NCI-H510A (cell line): ENCODE measurements at regions not wholly inside any gene's neighbourhood (a gene's known extent, or its start where the extent isn't known, plus 50 kb on each side); places are given as distances from the start of the nearest gene placed in this dataset.

Experiments used
- DNase-seq: peaks from one replicate; lab custom pipeline; 2025; lab: John Stamatoyannopoulos, UW

GRCh38 chr9:79939819-79940218 is 368.1 kb downstream of the TLE4 start:
- no peak for DNase-seq

GRCh38 chr9:79936336-79936735 is 364.6 kb downstream of the TLE4 start:
- no peak for DNase-seq

GRCh38 chr9:79929285-79929684 is 357.5 kb downstream of the TLE4 start:
- DNase-seq: no peak

DNA sequence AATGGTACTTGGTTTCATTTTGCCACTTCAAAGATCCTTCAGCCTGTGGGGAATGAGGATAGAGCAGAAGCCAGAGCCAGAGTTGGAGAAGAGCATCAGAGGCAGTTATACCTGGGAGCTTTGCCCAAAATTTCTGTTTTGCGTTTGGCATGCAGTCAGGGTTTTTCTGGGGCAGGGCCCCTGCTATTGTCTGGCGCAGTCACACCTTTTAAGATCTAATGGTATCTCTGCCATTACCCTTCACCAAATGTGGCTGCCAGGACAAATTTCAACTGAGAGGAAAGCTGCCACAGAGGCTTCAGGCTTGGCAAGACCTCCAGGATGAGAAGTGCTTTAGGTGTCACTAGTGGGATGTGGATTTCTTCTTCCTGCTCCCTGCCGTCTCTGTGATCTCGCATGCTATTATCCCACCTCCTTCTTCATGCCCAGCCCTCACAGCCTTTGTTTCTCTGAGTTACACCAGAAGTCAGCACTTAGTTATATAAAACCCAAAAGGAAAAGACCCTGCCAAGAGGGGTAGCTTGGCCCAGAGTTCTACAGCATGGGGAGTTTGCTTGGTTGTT is 357.0 kb downstream of the TLE4 start:
- no peak for DNase-seq

GRCh38 chr9:79925326-79925725 is 353.6 kb downstream of the TLE4 start:
- no peak for DNase-seq

DNA sequence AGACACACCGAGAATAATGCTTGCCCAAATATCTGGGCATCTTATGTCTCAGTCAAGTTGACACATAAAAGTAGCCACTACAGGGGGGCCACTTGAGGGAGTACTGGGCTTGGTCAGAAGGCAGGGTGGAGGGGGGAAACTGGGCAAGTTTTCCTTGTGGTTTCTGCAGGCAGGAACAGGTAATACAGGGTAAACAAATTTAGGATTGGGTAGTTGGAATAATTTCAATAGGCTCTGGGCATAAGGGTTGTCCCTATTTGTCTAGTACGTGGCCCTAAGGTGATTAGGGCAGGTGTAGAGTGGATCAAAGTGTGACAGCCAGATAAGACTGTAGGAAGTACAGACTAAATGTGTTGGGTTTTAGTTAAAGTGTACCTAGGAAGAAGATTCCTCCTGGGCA is 353.1 kb downstream of the TLE4 start:
- no peak for DNase-seq

- no peak for DNase-seq
These were observed 345.7 kb downstream of the TLE4 start for GRCh38 chr9:79917421-79917820.

DNA sequence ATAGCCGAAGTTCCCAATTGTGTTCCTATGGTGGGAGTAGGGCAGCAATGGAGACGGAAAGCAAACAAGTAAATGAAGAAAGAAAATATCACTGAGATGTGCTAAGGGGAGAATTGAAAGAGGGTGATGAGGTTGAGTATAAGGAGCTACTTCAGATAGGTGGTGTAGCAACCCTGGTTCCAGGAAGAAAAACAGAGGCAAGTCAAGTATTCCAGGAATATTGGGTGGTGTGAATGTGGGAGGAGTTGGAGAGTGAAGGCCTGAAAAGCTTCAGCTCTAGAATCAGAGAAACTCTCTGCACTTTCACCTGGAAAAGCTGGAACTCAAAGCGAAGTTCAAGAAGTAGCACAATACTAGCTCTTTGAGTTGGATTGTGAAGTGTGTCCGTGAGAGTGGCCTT is 342.1 kb downstream of the TLE4 start:
- DNase-seq: no peak

GRCh38 chr9:79912318-79913070 is 340.7 kb downstream of the TLE4 start:
- DNase-seq: no peak

DNA sequence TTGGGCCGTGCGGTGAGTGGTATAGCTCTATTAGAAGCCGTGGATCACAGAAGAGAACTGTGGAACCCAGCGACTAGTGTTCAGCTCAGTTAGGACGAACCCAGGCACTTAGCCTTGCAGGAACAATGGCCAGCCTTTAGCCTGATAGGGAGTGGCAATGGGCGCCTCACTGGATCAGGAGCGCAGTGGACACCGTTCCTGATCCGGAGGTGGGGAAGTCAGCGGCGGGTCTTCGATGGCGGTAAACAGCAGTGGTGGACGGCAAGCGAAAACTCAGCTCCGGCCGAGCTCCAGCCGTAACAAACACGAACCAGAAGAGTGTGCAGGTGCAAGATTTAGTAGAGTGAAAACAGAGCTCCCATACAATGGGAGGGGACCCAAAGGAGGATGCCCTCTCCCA is 340.0 kb downstream of the TLE4 start:
- no peak for DNase-seq

DNA sequence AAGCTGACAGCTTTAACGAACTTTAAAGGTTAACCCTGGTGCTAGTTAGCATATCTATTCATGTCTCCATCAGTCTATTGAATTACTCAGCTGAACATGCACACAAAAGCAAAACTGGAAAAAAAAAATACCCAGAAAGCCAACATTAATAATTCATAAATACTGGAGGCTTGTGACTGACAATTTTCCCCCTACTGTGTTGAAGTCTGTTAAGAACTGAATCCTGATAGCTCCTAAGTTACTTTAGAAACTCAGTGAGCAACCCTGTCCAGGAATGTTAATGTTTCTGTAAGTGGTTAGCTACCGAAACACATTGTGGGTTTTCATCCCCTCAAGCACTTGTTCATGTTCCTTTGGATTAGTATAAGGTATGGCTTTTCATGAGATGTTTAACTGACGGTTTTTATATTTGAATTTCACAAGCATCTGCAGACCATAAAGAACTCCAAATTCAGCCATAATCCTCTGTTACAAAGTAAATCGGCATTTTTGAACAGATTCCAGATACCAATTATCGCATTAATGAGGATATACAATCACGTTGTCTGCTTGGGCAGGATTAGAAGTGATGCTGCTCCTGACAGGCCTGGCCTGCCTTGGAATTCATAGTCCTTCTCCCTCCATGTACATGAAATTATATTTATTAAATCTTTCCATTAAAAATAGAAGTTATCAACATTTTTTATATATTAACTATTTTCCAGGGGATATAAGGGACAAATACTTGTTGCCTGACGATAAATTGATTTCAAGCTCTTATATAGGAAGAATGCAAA is 331.2 kb downstream of the TLE4 start:
- DNase-seq: no peak

DNA sequence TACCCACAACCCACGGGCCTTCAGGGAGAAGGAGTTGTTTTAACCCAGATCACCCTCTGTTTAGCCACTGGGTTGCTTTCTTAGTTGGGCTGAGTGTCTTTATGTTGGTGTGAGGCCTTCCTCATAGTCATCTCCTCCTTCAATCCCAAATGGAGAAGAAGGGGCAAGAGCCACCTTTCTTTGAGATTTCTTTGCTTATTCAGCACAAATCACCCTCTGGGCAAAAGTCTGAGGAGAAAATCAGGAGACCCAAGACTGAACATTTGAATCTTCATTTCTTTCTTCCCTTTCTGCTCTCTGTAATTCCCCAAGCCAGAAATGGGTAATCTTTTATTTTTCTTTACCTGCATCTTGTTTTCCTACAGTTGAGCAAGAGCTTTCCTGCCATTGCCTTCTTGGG is 329.0 kb downstream of the TLE4 start:
- no peak for DNase-seq

- no peak for DNase-seq
These were observed 324.7 kb downstream of the TLE4 start for GRCh38 chr9:79896390-79896980.

DNA sequence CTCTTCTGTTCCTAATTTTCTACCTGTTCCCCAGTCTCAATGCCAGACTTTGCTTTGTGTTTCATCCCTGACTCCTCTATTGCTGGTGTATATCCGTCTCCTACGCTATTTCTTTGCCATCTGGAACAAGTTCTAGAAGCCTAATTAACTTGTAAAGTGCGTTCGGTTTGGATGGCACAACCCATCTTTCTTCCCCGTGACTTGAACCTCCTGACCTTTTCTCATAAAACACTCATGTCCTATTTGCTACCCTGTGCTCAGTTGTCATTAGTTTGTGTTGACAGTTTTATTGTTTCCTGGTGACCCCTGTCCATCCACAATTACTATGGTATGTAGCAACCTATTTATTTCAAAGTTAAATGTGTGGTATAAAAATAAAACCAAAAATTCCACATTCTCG is 323.5 kb downstream of the TLE4 start:
- no peak for DNase-seq

GRCh38 chr9:79889369-79889768 is 317.6 kb downstream of the TLE4 start:
- no peak for DNase-seq

GRCh38 chr9:79885093-79885857 is 313.5 kb downstream of the TLE4 start:
- no peak for DNase-seq

- no peak for DNase-seq
These were observed 312.8 kb downstream of the TLE4 start for GRCh38 chr9:79884546-79884945.

- no peak for DNase-seq
These were observed 311.4 kb downstream of the TLE4 start for GRCh38 chr9:79883073-79883645.

- DNase-seq: no peak
These were observed 308.9 kb downstream of the TLE4 start for GRCh38 chr9:79880626-79881025.

DNA sequence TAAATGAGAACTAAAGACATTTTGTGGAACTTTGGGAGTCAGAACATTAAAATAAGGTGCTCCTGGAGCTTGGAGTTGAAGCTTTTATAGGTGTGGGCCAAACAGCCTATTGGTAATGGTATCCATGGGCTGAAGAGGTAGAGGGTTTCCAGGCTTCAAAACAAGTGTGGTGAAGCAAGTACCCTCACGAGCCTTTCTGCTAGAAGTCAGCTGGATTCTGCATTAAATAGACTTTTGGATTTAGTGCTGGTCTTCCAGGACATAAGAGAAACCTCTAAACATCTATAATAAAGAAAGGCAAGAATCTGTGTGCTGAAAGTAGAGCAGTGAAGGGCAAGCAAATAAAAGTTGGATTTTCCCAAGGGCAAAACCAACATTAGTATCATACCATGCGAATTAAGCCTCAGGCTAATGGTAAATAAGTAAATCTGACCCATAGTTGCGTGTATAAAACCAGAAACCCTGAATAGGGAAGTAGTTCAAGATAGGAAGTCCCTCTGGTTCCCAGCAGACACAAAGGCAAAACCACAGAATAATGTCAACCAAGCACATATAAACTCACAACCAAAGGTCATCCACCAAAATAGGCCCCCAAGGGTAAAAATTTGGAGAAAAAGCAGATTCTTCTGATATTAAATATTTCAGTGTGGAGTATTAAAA is 306.3 kb downstream of the TLE4 start:
- no peak for DNase-seq

DNA sequence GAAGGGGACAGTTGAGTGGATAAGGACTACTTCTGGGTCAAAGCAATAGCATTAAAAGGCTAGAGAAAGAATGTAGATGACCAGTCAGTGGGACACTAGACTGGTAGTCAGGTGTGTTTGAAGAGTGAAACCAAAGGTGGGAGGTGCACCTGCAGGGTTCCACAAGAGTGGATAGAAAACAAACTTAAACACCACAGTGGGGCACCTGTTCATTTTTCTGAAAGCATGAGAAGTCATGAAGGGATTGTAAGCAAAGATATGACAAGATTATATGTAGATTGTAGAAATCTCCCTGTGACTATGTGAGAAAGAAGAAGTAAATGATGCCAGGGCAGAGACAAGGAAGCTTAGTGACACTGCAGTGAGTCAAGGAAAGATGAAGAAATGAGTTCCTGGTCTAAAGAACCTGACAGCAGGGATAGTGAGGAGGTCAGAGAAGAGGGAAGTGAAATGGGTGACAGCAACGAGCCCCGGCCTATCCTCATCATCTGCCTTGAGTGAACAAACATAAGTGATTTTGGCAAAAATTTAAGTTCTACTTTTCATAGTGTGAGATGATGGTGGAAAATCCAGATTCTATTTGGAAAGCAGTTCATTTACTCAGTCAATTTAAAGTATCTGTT is 296.9 kb downstream of the TLE4 start:
- no peak for DNase-seq
